ENCODE measurements at regions not wholly inside any gene's neighbourhood (a gene's known extent, or its start where the extent isn't known, plus 50 kb on each side); places are given as distances from the start of the nearest gene placed in this dataset.

DNA sequence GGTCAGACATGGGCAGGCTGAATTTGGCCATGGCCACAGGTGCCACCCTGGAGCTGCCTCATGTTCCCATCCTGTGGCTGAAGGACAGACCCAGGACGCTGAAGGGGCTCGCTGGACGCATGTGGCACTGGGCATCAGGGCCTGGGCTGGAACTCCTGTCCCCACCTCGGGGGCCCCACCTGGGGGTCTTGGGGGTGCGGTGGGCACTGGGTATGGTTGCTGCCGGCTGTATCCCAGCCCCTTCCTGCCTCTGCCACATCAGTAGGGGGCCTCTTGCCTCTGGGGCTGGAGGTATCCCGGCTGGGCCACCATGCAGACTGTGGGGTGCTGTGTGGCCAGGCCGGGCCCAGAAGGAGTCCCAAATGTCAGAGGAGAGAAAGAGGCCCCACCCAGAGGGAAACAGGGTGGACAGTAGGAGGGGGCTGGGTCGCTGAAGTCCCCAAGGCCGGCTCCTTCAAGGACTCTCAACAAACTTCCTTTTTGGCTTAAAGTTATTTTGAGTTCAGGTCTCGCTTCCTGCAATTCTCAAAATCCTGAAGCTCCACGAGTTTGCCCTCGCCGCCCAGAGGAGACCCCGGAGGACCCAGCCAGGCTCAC, 78.7 kb downstream of the SIK1 start:
- no peak for DNase-seq

DNA sequence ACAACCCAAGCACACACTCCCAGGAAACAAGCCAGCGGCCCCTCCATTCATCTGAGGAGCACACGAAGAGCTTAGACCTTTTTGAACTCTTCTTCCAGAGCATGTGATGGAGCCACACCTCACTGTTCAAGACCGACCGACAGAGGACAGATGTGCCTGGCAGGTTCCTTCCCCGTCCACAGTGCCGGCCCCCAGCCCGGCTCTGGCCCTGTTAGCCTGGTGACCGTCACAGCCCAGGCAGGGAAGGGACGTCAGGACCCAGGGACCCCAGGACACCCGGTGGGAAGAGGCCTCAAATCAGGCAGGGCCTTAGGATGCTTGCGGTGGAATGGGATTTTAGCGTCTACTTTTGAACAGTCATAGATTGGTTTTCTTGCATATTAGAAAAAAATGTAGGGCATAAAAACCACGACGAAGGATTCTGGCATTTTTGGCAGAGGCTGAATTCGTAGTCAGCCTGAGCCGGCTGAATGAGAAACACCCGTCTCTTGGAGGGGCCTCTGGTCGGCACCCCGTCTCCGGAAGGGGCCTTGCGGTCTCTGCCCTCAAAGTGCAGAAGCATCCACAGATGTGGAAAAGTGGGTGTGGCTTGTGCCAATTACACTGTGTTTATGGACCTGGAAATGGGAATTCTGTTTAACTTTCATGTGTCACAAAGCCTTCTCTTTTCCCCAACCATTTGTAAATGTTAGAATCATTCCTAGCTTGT, 79.3 kb downstream of the SIK1 start:
- no peak for DNase-seq

DNA sequence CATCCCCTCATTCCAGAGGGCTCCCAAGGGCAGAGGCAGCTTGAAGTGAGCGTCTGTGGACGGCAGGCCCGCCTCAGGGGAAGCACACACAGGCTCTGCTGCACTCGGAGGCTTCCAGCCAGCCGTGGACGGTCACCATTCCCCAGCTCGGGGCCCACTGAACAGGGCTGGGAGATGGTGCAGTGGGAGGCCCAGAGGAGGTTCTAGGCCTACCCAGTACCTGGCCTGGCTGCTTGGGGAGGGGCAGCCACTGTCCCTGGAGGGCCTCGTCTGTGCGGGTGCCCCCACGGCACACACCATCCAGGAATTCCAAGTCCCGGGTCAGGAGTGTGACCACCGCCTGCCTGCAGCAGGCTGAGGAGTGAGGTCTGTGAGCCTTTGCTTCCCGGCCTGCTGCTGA, 80.4 kb downstream of the SIK1 start:
- DNase-seq = no peak

DNA sequence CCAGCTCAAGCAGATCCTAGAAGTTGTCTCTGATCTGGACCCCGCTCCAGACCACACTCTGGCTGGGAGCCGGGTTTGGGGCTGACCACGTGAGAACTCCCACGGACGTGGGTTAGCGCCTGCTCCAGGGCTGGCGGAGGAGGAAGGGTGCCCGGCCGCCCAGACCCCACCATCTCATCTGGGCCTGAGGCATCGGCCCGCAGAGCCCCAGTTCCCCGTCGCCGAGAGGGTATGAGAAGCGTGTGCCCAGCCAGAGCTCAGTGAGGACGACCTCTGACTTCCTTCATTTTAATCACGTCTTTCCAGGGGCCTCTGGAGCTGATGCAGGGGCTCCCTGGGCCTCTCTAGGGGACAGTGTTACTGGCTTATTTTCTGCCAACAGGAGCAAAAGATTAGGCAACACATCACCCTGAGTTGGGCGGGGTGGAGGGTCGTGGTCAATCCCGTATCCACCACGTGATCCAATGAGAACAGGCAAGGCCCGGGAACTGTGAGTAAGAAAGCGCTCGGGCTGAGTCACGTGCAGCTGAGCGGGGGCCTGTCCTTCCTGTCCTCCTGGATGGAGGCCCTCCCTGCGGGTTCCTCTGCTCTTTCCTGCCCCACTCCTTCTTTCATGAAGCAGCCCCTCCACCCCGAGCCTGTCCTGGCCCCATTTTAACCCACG, 81.1 kb downstream of the SIK1 start:
- DNase-seq = peak; percentile 54

GRCh38 chr21:43345046-43345745, 81.7 kb downstream of the SIK1 start:
- DNase-seq = no peak

- DNase-seq = no peak
Observed at GRCh38 chr21:43343992-43344886, 82.7 kb downstream of the SIK1 start.

GRCh38 chr21:43343095-43343991, 83.6 kb downstream of the SIK1 start:
- no peak for DNase-seq

DNA sequence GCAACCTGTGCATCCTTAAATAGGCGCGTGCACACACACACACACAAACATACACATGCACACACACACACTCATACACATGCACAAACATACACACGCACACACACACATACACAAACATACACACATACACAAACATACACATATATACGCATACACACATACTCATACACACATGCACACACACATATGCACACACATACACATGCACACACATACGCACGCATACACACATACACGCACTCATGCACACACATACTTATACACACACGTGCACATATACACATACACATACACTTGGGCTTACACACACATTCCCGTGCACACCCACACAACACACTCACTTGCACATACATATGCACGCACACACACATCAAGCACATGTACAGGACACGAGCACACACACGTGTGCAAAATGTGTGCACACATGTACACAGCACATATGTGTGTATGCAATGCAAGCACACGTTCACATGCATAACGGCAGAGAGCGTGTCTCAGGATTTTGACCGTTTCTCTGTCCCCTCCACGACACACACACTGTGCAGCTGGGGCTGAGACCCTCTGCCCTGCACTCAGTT, 84.5 kb downstream of the SIK1 start:
- no peak for DNase-seq

DNA sequence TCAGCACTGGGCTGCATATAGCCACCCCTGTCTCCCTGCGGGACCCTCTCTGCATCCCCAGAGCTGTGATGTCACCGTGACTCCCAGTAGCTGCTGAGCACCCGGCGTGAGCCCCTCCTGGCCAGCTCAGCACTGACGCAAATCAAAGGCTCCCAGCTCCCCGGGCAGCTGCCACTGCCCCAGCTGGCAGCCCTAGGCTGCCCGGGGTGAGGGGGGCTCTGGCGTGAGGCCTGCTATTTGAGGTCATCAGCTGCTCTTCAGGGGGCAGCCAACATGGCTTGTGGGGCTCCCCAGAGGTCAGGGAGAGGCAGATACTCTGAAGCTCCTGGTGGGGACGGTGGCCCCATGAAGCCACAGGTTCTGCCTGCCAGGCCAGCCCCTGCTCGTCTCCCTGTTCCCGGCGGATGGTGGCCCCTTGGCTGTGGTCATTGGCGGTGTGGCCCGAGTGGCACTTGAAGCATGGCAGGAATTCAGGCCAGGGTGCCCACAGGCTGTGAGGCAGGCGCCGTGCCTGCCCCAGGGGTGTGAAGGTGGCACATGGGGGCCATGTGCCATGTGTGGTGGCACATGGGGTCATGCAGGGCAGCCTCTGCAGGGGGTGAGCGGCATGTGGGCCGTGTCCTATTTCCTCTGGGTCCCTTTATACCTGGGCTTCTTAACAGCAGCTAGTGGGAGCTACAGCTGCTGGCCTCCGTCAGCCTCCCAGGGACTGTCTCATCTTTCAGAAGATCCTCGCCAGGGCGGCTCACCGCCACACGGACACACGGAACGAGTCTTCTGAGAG, 85.4 kb downstream of the SIK1 start:
- no peak for DNase-seq

GRCh38 chr21:43340491-43341377, 86.2 kb downstream of the SIK1 start:
- DNase-seq = no peak

- no peak for DNase-seq
Observed at GRCh38 chr21:43339668-43340067, 87.3 kb downstream of the SIK1 start.

GRCh38 chr21:43338951-43339350, 88.0 kb downstream of the SIK1 start:
- DNase-seq = no peak

GRCh38 chr21:43337901-43338655, 88.9 kb downstream of the SIK1 start:
- DNase-seq = no peak

GRCh38 chr21:43335119-43335518, 91.8 kb downstream of the SIK1 start:
- DNase-seq = no peak

- DNase-seq = no peak
Observed at GRCh38 chr21:43334214-43334958, 92.5 kb downstream of the SIK1 start.

- DNase-seq = no peak
Observed at GRCh38 chr21:43333298-43334062, 93.5 kb downstream of the SIK1 start.

DNA sequence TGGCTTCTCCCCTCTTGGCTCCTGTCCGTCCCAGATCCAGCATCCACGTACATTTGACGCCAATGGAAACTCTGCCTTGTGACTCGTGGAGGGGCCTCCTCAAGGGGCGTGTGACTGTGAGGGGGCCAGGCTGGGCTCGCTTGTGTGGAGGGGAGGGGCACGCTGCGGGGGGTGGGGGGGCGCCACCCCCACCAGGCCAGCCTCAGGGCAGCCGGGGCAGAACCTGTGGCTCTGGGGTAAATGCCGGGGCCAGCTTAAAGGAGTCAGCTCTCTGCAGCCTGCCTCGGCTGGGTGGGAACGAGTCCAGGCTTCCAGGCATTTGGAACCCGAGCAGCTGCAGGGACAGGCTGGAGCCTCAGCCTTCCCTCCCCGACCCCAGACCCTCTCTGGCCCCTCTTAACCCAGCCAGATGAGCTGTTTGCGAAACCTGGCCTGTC, 94.1 kb downstream of the SIK1 start:
- no peak for DNase-seq
